IMR-90 (cell line): ENCODE measurements at regions not wholly inside any gene's neighbourhood (a gene's known extent, or its start where the extent isn't known, plus 50 kb on each side); places are given as distances from the start of the nearest gene placed in this dataset.

Experiments
- ATAC-seq: fragments of 200-7000 bp; cut with Tn5 transposase; 2 replicates; pipeline ENCODE4 v1.9.1; 2020; ENCODE audit warnings: low read depth, mild to moderate bottlenecking, moderate library complexity
- BruUV-seq: library from RNA; stranded (reverse); fragments of 400-500 nt; replicated peaks from 2 replicates; lab custom pipeline; 2021; lab: Mats Ljungman, UMichigan
- CTCF ChIA-PET: fragments of 300-600 bp; formaldehyde crosslinking; extraction: SDS; loops from one replicate; lab custom pipeline; 2021; ENCODE audit warnings: antibody characterized with exemption; lab: Yijun Ruan, JAX
- POLR2A ChIA-PET: fragments of 300-600 bp; sonication (Branson Sonifier 250); formaldehyde crosslinking; loops from one replicate; lab custom pipeline; 2022; ENCODE audit warnings: antibody characterized with exemption; ENCODE audit not compliant: unreplicated experiment; lab: Charles Lee
- DNase-seq: peaks from one replicate; pipeline ENCODE4 v3.0.0; 2013
- H2AFZ ChIP-seq: replicated peaks from 2 replicates; pipeline ENCODE3; 2013; ENCODE audit warnings: low read length, mild to moderate bottlenecking; ENCODE audit not compliant: poor library complexity
- H2AK5ac ChIP-seq: 2 replicates; pipeline ENCODE4 v1.6.1; 2013; ENCODE audit warnings: low read depth, low read length, inconsistent platforms
- H2AK9ac ChIP-seq: replicated peaks from 2 replicates; pipeline ENCODE3; 2013; ENCODE audit warnings: mild to moderate bottlenecking, low read depth, low read length, moderate library complexity; ENCODE audit not compliant: poor library complexity
- H2BK120ac ChIP-seq: 2 replicates; pipeline ENCODE4 v1.6.1; 2013; ENCODE audit warnings: low read depth, low read length, inconsistent platforms
- H2BK15ac ChIP-seq: 3 replicates; pipeline ENCODE4 v1.6.1; 2013; ENCODE audit warnings: low read depth, low read length, inconsistent platforms
- H2BK20ac ChIP-seq: 2 replicates; pipeline ENCODE4 v1.6.1; 2013; ENCODE audit warnings: low read depth, mild to moderate bottlenecking, inconsistent platforms, low read length, moderate library complexity
- H2BK5ac ChIP-seq: 2 replicates; pipeline ENCODE4 v1.6.1; 2013; ENCODE audit warnings: mild to moderate bottlenecking, low read depth, low read length, inconsistent platforms; ENCODE audit not compliant: poor library complexity, severe bottlenecking
- H3K14ac ChIP-seq: replicated peaks from 2 replicates; pipeline ENCODE4 v1.6.1; 2013; ENCODE audit warnings: low read depth, low read length, inconsistent platforms
- H3K18ac ChIP-seq: 2 replicates; pipeline ENCODE4 v1.6.1; 2013; ENCODE audit warnings: low read depth, low read length, control low read depth
- H3K23ac ChIP-seq: 2 replicates; pipeline ENCODE4 v1.6.1; 2013; ENCODE audit warnings: low read depth, low read length, inconsistent platforms
- H3K27ac ChIP-seq: 2 replicates; pipeline ENCODE4 v1.5.1; 2013; ENCODE audit warnings: mild to moderate bottlenecking, control low read depth, low read length; ENCODE audit not compliant: insufficient read depth
- H3K27me3 ChIP-seq: 2 replicates; pipeline ENCODE4 v1.6.1; 2013; ENCODE audit warnings: low read length; ENCODE audit not compliant: control insufficient read depth, insufficient read depth
- H3K36me3 ChIP-seq: 2 replicates; pipeline ENCODE4 v1.6.1; 2013; ENCODE audit warnings: low read length, mixed read lengths; ENCODE audit not compliant: control insufficient read depth, insufficient read depth
- H3K4ac ChIP-seq: 2 replicates; pipeline ENCODE4 v1.6.1; 2013; ENCODE audit warnings: low read depth, low read length, inconsistent platforms
- H3K4me1 ChIP-seq: 2 replicates; pipeline ENCODE4 v1.6.1; 2013; ENCODE audit warnings: low read length, mixed read lengths; ENCODE audit not compliant: control insufficient read depth, insufficient read depth
- H3K4me2 ChIP-seq: 2 replicates; pipeline ENCODE4 v1.6.1; 2013; ENCODE audit warnings: low read depth, mild to moderate bottlenecking, control low read depth, low read length, moderate library complexity
- H3K4me3 ChIP-seq: 2 replicates; pipeline ENCODE4 v1.5.1; 2013; ENCODE audit warnings: low read depth, mild to moderate bottlenecking, control low read depth, low read length, moderate library complexity; ENCODE audit not compliant: insufficient read depth
- H3K56ac ChIP-seq: 2 replicates; pipeline ENCODE4 v1.6.1; 2013; ENCODE audit warnings: low read length, inconsistent platforms; ENCODE audit not compliant: insufficient read depth; ENCODE audit errors: extremely low read depth
- H3K79me1 ChIP-seq, 2 experiments: 2 replicates each; pipeline ENCODE4 v1.6.1; 2013; ENCODE audit warnings: low read length in 2 of 2, inconsistent platforms in 1 of 2, low read depth in 1 of 2
- H3K9ac ChIP-seq: 2 replicates; pipeline ENCODE4 v1.6.1; 2013; ENCODE audit warnings: low read depth, low read length, control low read depth
- H3K9me1 ChIP-seq: 2 replicates; pipeline ENCODE4 v1.6.1; 2013; ENCODE audit warnings: low read length, inconsistent platforms; ENCODE audit not compliant: insufficient read depth
- H3K9me3 ChIP-seq: 2 replicates; pipeline ENCODE4 v1.6.1; 2013; ENCODE audit warnings: low read length; ENCODE audit not compliant: control insufficient read depth, insufficient read depth
- H4K20me1 ChIP-seq: 2 replicates; pipeline ENCODE4 v1.6.1; 2013; ENCODE audit warnings: low read length, inconsistent platforms; ENCODE audit not compliant: insufficient read depth
- H4K5ac ChIP-seq: 2 replicates; pipeline ENCODE4 v1.6.1; 2013; ENCODE audit warnings: mild to moderate bottlenecking, low read depth, low read length, control low read depth
- H4K8ac ChIP-seq, 2 experiments: 2 replicates each; pipeline ENCODE4 v1.6.1; 2013; ENCODE audit warnings: low read depth in 2 of 2, low read length in 2 of 2, control low read depth in 1 of 2, inconsistent platforms in 1 of 2
- H4K91ac ChIP-seq: 2 replicates; pipeline ENCODE4 v1.6.1; 2013; ENCODE audit warnings: low read depth, low read length, inconsistent platforms; ENCODE audit not compliant: insufficient read depth
- BHLHE40 ChIP-seq: fragments of 150-350 bp; IDR thresholded peaks from 2 replicates; pipeline ENCODE4 v1.6.1; 2016; ENCODE audit warnings: mild to moderate bottlenecking, low read depth, low read length
- CEBPB ChIP-seq: IDR thresholded peaks from 2 replicates; pipeline ENCODE4 v1.6.1; 2012; ENCODE audit warnings: low read depth, low read length, improper control_type of control experiment
- FOS ChIP-seq: fragments of 150-350 bp; IDR thresholded peaks from 2 replicates; pipeline ENCODE4 v1.6.1; 2016; ENCODE audit warnings: low read depth, low read length
- MAFK ChIP-seq: IDR thresholded peaks from 2 replicates; pipeline ENCODE4 v1.6.1; 2012; ENCODE audit warnings: low read depth, low read length, improper control_type of control experiment
- MAZ ChIP-seq: IDR thresholded peaks from 2 replicates; pipeline ENCODE4 v1.6.1; 2012; ENCODE audit warnings: low read depth, mild to moderate bottlenecking, low read length, improper control_type of control experiment, moderate library complexity, borderline replicate concordance
- MXI1 ChIP-seq: IDR thresholded peaks from 2 replicates; pipeline ENCODE4 v1.6.1; 2012; ENCODE audit warnings: low read depth, mild to moderate bottlenecking, low read length, moderate library complexity, borderline replicate concordance
- POLR2A ChIP-seq: IDR thresholded peaks from 2 replicates; pipeline ENCODE4 v1.6.1; 2012; ENCODE audit warnings: mild to moderate bottlenecking, low read depth, low read length
- RCOR1 ChIP-seq: IDR thresholded peaks from 2 replicates; pipeline ENCODE4 v1.6.1; 2012; ENCODE audit warnings: mild to moderate bottlenecking, low read length, improper control_type of control experiment; ENCODE audit not compliant: insufficient replicate concordance
- RFX5 ChIP-seq: IDR thresholded peaks from 2 replicates; pipeline ENCODE4 v1.8.0; 2012; ENCODE audit warnings: low read depth, mild to moderate bottlenecking, low read length, moderate library complexity
- dilution Hi-C: fragments of 300-500 bp; cut with HindIII; formaldehyde crosslinking; loops from one replicate; pipeline ENCODE4 v1.14.3; 2018; ENCODE audit warnings: low sequenced_read_pairs; ENCODE audit not compliant: unreplicated experiment
- in situ Hi-C: fragments of 300-500 bp; cut with MboI; formaldehyde crosslinking; loops from 3 replicates; pipeline ENCODE4 v1.14.3; 2019; ENCODE audit warnings: low sequenced_read_pairs, inconsistent platforms, mixed read lengths
- intact Hi-C: fragments of 100-400 bp; cut with micrococcal nuclease; formaldehyde crosslinking; loops from 2 replicates; pipeline ENCODE4 v1.10.0; 2022
- TF ChIP-seq, protein P1 (sequence below): fragments of 150-350 bp; IDR thresholded peaks from 2 replicates; pipeline ENCODE4 v1.6.1; 2016; ENCODE audit warnings: low read depth, mild to moderate bottlenecking, low read length, moderate library complexity, borderline replicate concordance
- TF ChIP-seq, protein P2 (sequence below): conservative IDR thresholded peaks from 2 replicates; pipeline ENCODE4 v1.5.1; 2012; ENCODE audit warnings: mild to moderate bottlenecking, low read depth, low read length, improper control_type of control experiment
- TF ChIP-seq, protein P3 (sequence below): fragments of 150-350 bp; IDR thresholded peaks from 2 replicates; pipeline ENCODE4 v1.6.1; 2017; ENCODE audit warnings: mild to moderate bottlenecking, antibody characterized with exemption, low read length, low read depth

DNA sequence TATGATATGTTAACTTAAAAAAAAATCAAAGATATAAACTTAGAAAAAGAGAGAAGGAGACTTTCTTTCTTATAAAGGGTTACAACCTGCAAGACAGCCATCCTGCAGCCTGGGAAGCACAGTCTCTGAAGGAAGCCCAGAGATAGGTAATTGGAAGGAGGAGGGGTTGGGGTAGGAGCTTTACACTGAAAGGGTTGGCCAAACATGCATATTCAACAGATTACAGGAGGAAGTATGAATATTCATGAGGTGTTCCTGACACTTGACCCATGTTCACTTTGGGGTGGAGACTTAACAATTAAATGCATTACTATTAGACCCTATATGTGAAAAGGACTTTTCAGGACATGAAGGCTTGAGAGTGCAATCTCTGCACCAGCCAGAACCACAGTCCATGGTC is 71.7 kb upstream of the CDH2 start:
- Histone ChIP-seq H3K79me1 (no peaks in the 10 kb centered on the region), H3K9me3 (no peaks in the 10 kb centered on the region), H3K4ac (no peak overlapping the region), H3K9me1 (no peaks in the 10 kb centered on the region), H3K4me2 (no peak overlapping the region), H2BK120ac (no peak overlapping the region), H4K20me1 (no peaks in the 10 kb centered on the region), H3K27me3 (no peaks in the 10 kb centered on the region), H4K5ac (no peak overlapping the region), H2AK5ac (no peak overlapping the region), H3K9ac (no peak overlapping the region), H3K27ac (no peak overlapping the region), H3K4me1 (no peaks in the 10 kb centered on the region), H3K23ac (no peak overlapping the region), H3K4me3 (no peak overlapping the region), H2AK9ac (no peak overlapping the region), H2AFZ (no peak overlapping the region), H4K8ac (no peak overlapping the region), H3K36me3 (no peaks in the 10 kb centered on the region), H2BK5ac (no peak overlapping the region), H4K91ac (no peak overlapping the region), H2BK20ac (no peak overlapping the region), H3K56ac (no peak overlapping the region), H2BK15ac (no peak overlapping the region), H3K18ac (no peak overlapping the region), H3K14ac (no peak overlapping the region)
- in situ Hi-C loops, result no loop called here
- intact Hi-C loops, result no loop called here
- dilution Hi-C loops, result no loop called here
- TF ChIP-seq MAFK (no peak), RCOR1 (no peak), MXI1 (no peak), CEBPB (no peak), MAZ (no peak), FOS (no peak), RFX5 (no peak), POLR2A (no peak), BHLHE40 (no peak)
- TF ChIP-seq, protein P1, sequence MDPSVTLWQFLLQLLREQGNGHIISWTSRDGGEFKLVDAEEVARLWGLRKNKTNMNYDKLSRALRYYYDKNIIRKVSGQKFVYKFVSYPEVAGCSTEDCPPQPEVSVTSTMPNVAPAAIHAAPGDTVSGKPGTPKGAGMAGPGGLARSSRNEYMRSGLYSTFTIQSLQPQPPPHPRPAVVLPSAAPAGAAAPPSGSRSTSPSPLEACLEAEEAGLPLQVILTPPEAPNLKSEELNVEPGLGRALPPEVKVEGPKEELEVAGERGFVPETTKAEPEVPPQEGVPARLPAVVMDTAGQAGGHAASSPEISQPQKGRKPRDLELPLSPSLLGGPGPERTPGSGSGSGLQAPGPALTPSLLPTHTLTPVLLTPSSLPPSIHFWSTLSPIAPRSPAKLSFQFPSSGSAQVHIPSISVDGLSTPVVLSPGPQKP, result no peak
- TF ChIP-seq, protein P2, sequence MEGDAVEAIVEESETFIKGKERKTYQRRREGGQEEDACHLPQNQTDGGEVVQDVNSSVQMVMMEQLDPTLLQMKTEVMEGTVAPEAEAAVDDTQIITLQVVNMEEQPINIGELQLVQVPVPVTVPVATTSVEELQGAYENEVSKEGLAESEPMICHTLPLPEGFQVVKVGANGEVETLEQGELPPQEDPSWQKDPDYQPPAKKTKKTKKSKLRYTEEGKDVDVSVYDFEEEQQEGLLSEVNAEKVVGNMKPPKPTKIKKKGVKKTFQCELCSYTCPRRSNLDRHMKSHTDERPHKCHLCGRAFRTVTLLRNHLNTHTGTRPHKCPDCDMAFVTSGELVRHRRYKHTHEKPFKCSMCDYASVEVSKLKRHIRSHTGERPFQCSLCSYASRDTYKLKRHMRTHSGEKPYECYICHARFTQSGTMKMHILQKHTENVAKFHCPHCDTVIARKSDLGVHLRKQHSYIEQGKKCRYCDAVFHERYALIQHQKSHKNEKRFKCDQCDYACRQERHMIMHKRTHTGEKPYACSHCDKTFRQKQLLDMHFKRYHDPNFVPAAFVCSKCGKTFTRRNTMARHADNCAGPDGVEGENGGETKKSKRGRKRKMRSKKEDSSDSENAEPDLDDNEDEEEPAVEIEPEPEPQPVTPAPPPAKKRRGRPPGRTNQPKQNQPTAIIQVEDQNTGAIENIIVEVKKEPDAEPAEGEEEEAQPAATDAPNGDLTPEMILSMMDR, result no peak
- TF ChIP-seq, protein P3, sequence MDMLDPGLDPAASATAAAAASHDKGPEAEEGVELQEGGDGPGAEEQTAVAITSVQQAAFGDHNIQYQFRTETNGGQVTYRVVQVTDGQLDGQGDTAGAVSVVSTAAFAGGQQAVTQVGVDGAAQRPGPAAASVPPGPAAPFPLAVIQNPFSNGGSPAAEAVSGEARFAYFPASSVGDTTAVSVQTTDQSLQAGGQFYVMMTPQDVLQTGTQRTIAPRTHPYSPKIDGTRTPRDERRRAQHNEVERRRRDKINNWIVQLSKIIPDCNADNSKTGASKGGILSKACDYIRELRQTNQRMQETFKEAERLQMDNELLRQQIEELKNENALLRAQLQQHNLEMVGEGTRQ, result no peak
- ChIA-PET CTCF (no interaction called here), POLR2A (no interaction called here)
- ATAC-seq (no peak), DNase-seq (no peak)
- BruUV-seq, result no TSS peak
